BE2C (cell line): ENCODE measurements at regions not wholly inside any gene's neighbourhood (a gene's known extent, or its start where the extent isn't known, plus 50 kb on each side); places are given as distances from the start of the nearest gene placed in this dataset.

ENCODE experiments used
- DNase-seq: peaks from one replicate; pipeline ENCODE4 v3.0.0-alpha.2; 2020
- H3K27me3 ChIP-seq: fragments of 250-450 bp; sonication (Bioruptor Pico); 2 replicates; pipeline ENCODE4 v1.5.1; 2020; ENCODE audit warnings: mild to moderate bottlenecking
- H3K36me3 ChIP-seq: fragments of 250-450 bp; sonication (Bioruptor Pico); 2 replicates; pipeline ENCODE4 v1.5.1; 2020; ENCODE audit warnings: mild to moderate bottlenecking
- H3K4me1 ChIP-seq: fragments of 250-450 bp; sonication (Bioruptor Pico); 2 replicates; pipeline ENCODE4 v1.5.1; 2020
- H3K4me3 ChIP-seq: 2 replicates; pipeline ENCODE4 v1.5.1; 2011; ENCODE audit warnings: low read depth, low read length
- H3K9me3 ChIP-seq: fragments of 250-450 bp; sonication (Bioruptor Pico); 2 replicates; pipeline ENCODE4 v1.5.1; 2020
- CTCF ChIP-seq: IDR thresholded peaks from 2 replicates; pipeline ENCODE4 v1.5.1; 2012; ENCODE audit warnings: mild to moderate bottlenecking, low read depth, low read length

DNA sequence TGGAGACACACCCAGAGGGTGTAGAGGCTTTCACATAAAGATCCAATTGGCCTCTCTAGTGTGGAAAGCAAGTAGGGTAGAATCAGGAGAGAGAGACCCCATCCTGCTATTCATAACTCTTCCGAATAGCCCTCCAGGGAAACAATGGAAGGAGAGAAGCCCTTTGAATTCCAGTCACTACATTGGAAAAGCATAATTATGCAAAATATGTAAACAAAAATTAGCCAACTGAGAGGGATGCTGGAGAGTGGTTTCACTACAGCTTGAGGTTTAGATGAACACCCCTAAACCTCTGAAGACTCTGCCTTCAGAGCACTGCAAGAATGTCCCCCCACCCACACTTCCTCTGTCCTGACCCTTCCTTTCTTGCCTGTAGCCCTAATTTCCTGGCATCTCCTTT, 197.3 kb upstream of the ANKRD55 start:
- Histone ChIP-seq H3K27me3 (no peaks in the 10 kb centered on the region), H3K9me3 (no peaks in the 10 kb centered on the region), H3K36me3 (no peaks in the 10 kb centered on the region), H3K4me3 (no peak overlapping the region), H3K4me1 (peaks cover 9% of the 10 kb centered on the region; the same call in 1 of the 2 replicates)
- no peak for TF ChIP-seq CTCF
- no peak for DNase-seq

GRCh38 chr5:56429110-56429561, 196.0 kb upstream of the ANKRD55 start:
- no peaks in the 10 kb centered on the region for H3K27me3 ChIP-seq
- peaks cover 6% of the 10 kb centered on the region; the same call in 1 of the 2 replicates for H3K4me1 ChIP-seq
- H3K36me3 ChIP-seq: no peaks in the 10 kb centered on the region
- H3K4me3 ChIP-seq: peak overlapping the region; percentile 14; the same call in 1 of the 2 replicates
- peak; percentile 87 for DNase-seq
- no peaks in the 10 kb centered on the region for H3K9me3 ChIP-seq
- no peak for TF ChIP-seq CTCF

GRCh38 chr5:56426693-56427092, 193.6 kb upstream of the ANKRD55 start:
- DNase-seq: no peak
- Histone ChIP-seq H3K9me3 (no peaks in the 10 kb centered on the region), H3K36me3 (no peaks in the 10 kb centered on the region)

DNA sequence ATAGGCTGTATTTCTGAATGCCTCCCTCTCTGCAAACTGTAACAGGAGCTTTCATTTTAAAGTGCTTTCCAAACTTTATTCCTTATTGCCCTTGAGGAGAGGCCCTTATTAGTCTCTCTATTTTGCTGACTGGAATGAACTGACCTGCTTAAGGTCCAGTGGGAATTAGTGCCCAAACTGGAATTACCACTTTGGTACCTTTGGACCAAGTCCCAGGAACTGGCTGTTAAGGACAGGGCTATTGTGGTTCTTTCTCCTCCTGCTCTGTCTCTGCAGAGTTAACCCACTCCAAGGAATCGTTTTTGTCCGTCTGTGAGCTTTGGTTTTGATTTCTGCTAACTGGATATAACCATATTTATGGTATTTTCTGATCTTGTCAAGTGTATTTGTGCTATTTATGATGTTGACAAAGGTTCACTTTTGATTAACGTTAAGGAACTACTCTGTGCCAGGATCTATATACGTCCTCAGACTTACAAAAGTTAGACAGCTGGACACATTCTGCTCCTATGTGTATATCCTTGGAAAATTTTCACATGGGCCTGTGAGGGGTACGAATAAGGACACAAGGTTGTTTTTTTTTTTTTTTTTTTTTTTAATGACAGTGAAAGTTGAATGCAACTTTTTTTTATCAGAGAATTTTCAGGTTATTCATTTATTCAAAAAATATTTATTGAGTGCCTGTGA, 189.1 kb upstream of the ANKRD55 start:
- Histone ChIP-seq H3K4me1 (no peaks in the 10 kb centered on the region), H3K4me3 (no peak overlapping the region), H3K27me3 (no peaks in the 10 kb centered on the region; the same call in 1 of the 2 replicates), H3K36me3 (no peaks in the 10 kb centered on the region), H3K9me3 (no peaks in the 10 kb centered on the region)
- DNase-seq: no peak
- no peak for TF ChIP-seq CTCF

More at GRCh38 chr5:56426693-56427092, 193.6 kb upstream of the ANKRD55 start:
- H3K4me3 ChIP-seq: no peak overlapping the region
- TF ChIP-seq CTCF: no peak
- H3K27me3 ChIP-seq: no peaks in the 10 kb centered on the region
- peaks cover 6% of the 10 kb centered on the region; the same call in 1 of the 2 replicates for H3K4me1 ChIP-seq

GRCh38 chr5:56421246-56422075, 188.3 kb upstream of the ANKRD55 start:
- TF ChIP-seq CTCF: no peak
- H3K36me3 ChIP-seq: no peaks in the 10 kb centered on the region
- H3K4me1 ChIP-seq: no peaks in the 10 kb centered on the region
- DNase-seq: no peak
- H3K27me3 ChIP-seq: no peaks in the 10 kb centered on the region; the same call in 1 of the 2 replicates
- H3K9me3 ChIP-seq: no peaks in the 10 kb centered on the region
- H3K4me3 ChIP-seq: no peak overlapping the region
